A549 (cell line): ENCODE measurements at regions not wholly inside any gene's neighbourhood (a gene's known extent, or its start where the extent isn't known, plus 50 kb on each side); places are given as distances from the start of the nearest gene placed in this dataset.

Experiments
- CTCF ChIP-seq: fragments of >200 bp; sonication (Bioruptor Twin); formaldehyde crosslinking; IDR thresholded peaks from 3 replicates; pipeline ENCODE4 v1.5.1; 2016
- ELK1 ChIP-seq: fragments of 150-350 bp; IDR thresholded peaks from 2 replicates; pipeline ENCODE4 v1.6.1; 2014; ENCODE audit warnings: low read depth, mild to moderate bottlenecking, low read length
- MAX ChIP-seq: IDR thresholded peaks from 2 replicates; pipeline ENCODE4 v1.6.1; 2012
- MAZ ChIP-seq: fragments of 150-350 bp; IDR thresholded peaks from 2 replicates; pipeline ENCODE4 v1.6.1; 2014; ENCODE audit warnings: antibody characterized with exemption, low read depth, low read length, borderline replicate concordance
- POLR2AphosphoS2 ChIP-seq: conservative IDR thresholded peaks from 2 replicates; pipeline ENCODE4 v1.6.1; 2012; ENCODE audit warnings: low read length, improper control_type of control experiment, inconsistent platforms
- RARB ChIP-seq: fragments of 250-450 bp; sonication (Bioruptor Pico); IDR thresholded peaks from 2 replicates; pipeline ENCODE4 v1.8.0; 2021; ENCODE audit warnings: mild to moderate bottlenecking, moderate library complexity
- SMC3 ChIP-seq: fragments of >200 bp; sonication (Bioruptor Twin); formaldehyde crosslinking; IDR thresholded peaks from 3 replicates; pipeline ENCODE4 v1.6.1; 2018; ENCODE audit warnings: inconsistent platforms
- USF2 ChIP-seq: fragments of 450-650 bp; IDR thresholded peaks from 2 replicates; pipeline ENCODE4 v1.6.1; 2014; ENCODE audit warnings: antibody characterized with exemption
- ZFP36 ChIP-seq: fragments of 450-650 bp; IDR thresholded peaks from 2 replicates; pipeline ENCODE4 v1.6.1; 2014; ENCODE audit warnings: borderline replicate concordance; ENCODE audit not compliant: partially characterized antibody
- TF ChIP-seq, protein P1 (sequence below): IDR thresholded peaks from 2 replicates; pipeline ENCODE4 v1.6.1; 2012

DNA sequence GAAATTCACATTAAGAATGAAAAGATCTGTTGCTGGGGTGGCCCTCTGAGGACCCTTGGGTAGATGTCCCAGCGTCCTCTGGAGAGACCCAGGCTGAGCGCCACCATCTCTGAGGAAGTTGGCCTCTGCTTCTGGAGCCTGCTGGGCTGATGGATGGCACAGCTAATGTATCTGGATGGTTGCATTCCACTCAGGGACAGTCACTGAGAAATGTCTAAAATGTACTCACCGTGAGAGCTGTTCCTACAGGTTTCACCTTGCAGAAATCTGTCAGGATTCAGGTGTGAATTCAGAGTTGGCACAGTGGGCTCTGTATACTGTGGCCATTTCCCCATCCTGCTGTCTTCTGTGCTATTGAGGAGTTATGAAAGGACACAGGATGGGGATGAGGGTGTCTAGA, 247.2 kb downstream of the AACS start:
- TF ChIP-seq CTCF (no peak), POLR2AphosphoS2 (no peak), ELK1 (no peak), MAZ (no peak), MAX (no peak), RARB (no peak), SMC3 (no peak), ZFP36 (no peak), USF2 (no peak)
- TF ChIP-seq, protein P1, sequence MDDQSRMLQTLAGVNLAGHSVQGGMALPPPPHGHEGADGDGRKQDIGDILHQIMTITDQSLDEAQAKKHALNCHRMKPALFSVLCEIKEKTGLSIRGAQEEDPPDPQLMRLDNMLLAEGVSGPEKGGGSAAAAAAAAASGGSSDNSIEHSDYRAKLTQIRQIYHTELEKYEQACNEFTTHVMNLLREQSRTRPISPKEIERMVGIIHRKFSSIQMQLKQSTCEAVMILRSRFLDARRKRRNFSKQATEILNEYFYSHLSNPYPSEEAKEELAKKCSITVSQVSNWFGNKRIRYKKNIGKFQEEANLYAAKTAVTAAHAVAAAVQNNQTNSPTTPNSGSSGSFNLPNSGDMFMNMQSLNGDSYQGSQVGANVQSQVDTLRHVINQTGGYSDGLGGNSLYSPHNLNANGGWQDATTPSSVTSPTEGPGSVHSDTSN: no peak
